Activated B cell treated with CpG ODN at 0.5 μM for 24 hours (primary cell): ENCODE measurements at regions not wholly inside any gene's neighbourhood (a gene's known extent, or its start where the extent isn't known, plus 50 kb on each side); places are given as distances from the start of the nearest gene placed in this dataset.

ENCODE experiments used
- ATAC-seq: fragments of 200-7000 bp; cut with Tn5 transposase; one replicate; pipeline ENCODE4 v1.10.0; 2021; ENCODE audit warnings: low read depth, mild to moderate bottlenecking, moderate library complexity
- CTCF ChIA-PET: fragments of 350-600 bp; sonication (Branson Sonifier 250); formaldehyde crosslinking; loops from one replicate; lab custom pipeline; 2021; ENCODE audit warnings: antibody characterized with exemption; lab: Charles Lee
- POLR2A ChIA-PET: fragments of 350-600 bp; sonication (Branson Sonifier 250); formaldehyde crosslinking; loops from one replicate; lab custom pipeline; 2021; ENCODE audit warnings: antibody characterized with exemption; lab: Charles Lee
- DNase-seq: peaks from one replicate; pipeline ENCODE4 v3.0.0; 2022
- H3K27ac Mint-ChIP-seq: one replicate; pipeline ENCODE4 v1.8.0; 2020; ENCODE audit warnings: mixed read lengths
- H3K27me3 Mint-ChIP-seq: one replicate; pipeline ENCODE4 v1.8.0; 2021; ENCODE audit warnings: mixed read lengths
- H3K36me3 Mint-ChIP-seq: one replicate; pipeline ENCODE4 v1.8.0; 2021; ENCODE audit warnings: low read depth, mixed read lengths
- H3K4me1 Mint-ChIP-seq: one replicate; pipeline ENCODE4 v1.8.0; 2021; ENCODE audit warnings: mixed read lengths
- H3K4me3 Mint-ChIP-seq: one replicate; pipeline ENCODE4 v1.8.0; 2020; ENCODE audit warnings: mild to moderate bottlenecking, mixed read lengths
- H3K9me3 Mint-ChIP-seq: one replicate; pipeline ENCODE4 v1.8.0; 2020; ENCODE audit warnings: mixed read lengths
- intact Hi-C: fragments of 100-400 bp; cut with micrococcal nuclease; formaldehyde crosslinking; loops from one replicate; pipeline ENCODE4 v1.15.1; 2024
- TF ChIP-seq, protein P1 (sequence below): fragments of 200-600 bp; IDR thresholded peaks from one replicate; pipeline ENCODE4 v1.8.0; 2022; ENCODE audit warnings: antibody characterized with exemption, mild to moderate bottlenecking

DNA sequence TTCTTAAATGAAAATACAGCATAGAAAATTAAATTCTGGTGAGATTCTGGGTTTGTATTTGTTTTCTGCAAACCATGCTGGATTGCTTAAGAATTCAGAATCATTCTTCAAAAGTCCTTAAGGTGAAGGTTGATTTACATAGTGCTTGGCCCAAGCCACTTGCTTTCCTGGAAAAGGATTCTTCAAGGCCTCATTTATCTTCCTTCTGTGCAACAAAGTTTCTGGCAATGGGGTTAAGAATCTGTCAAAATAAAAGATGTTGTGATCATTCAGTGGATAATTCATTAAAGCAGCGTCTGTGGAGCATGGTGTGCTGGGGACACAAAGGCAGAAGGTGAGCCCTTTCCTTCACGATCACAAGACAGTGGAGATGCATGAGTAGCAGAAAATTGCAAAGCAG is 351.9 kb downstream of the GALR1 start:
- intact Hi-C loops = no loop called here
- POLR2A ChIA-PET = no interaction called here
- no peak overlapping the region for H3K4me3 Mint-ChIP-seq
- no peak for DNase-seq
- peaks cover 1% of the 10 kb centered on the region for H3K27me3 Mint-ChIP-seq
- TF ChIP-seq, protein P1, sequence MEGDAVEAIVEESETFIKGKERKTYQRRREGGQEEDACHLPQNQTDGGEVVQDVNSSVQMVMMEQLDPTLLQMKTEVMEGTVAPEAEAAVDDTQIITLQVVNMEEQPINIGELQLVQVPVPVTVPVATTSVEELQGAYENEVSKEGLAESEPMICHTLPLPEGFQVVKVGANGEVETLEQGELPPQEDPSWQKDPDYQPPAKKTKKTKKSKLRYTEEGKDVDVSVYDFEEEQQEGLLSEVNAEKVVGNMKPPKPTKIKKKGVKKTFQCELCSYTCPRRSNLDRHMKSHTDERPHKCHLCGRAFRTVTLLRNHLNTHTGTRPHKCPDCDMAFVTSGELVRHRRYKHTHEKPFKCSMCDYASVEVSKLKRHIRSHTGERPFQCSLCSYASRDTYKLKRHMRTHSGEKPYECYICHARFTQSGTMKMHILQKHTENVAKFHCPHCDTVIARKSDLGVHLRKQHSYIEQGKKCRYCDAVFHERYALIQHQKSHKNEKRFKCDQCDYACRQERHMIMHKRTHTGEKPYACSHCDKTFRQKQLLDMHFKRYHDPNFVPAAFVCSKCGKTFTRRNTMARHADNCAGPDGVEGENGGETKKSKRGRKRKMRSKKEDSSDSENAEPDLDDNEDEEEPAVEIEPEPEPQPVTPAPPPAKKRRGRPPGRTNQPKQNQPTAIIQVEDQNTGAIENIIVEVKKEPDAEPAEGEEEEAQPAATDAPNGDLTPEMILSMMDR = no peak
- no peak for ATAC-seq
- CTCF ChIA-PET = no interaction called here
- H3K36me3 Mint-ChIP-seq = no peaks in the 10 kb centered on the region
- H3K27ac Mint-ChIP-seq = no peak overlapping the region
- no peaks in the 10 kb centered on the region for H3K9me3 Mint-ChIP-seq
- H3K4me1 Mint-ChIP-seq = no peaks in the 10 kb centered on the region

- H3K4me3 Mint-ChIP-seq = no peak overlapping the region
- H3K36me3 Mint-ChIP-seq = no peaks in the 10 kb centered on the region
- ATAC-seq (no peak), DNase-seq (no peak)
- TF ChIP-seq, protein P1 = no peak
- no peaks in the 10 kb centered on the region for H3K4me1 Mint-ChIP-seq
- ChIA-PET POLR2A (no interaction called here), CTCF (no interaction called here)
- H3K27me3 Mint-ChIP-seq = peaks cover 4% of the 10 kb centered on the region
- no peak overlapping the region for H3K27ac Mint-ChIP-seq
- H3K9me3 Mint-ChIP-seq = no peaks in the 10 kb centered on the region
- intact Hi-C loops = no loop called here
Observed at GRCh38 chr18:77607087-77607486, 357.4 kb downstream of the GALR1 start.

- POLR2A ChIA-PET = no interaction called here
- DNase-seq (no peak), ATAC-seq (no peak)
- Mint-ChIP-seq H3K27ac (no peak overlapping the region), H3K4me1 (no peaks in the 10 kb centered on the region), H3K36me3 (no peaks in the 10 kb centered on the region), H3K4me3 (no peak overlapping the region), H3K9me3 (no peaks in the 10 kb centered on the region), H3K27me3 (peaks cover 6% of the 10 kb centered on the region)
- CTCF ChIA-PET = no interaction called here
- TF ChIP-seq, protein P1 = no peak
- intact Hi-C loops = no loop called here
Observed at GRCh38 chr18:77608807-77609206, 359.2 kb downstream of the GALR1 start.

- no peak for ATAC-seq
- no peak for DNase-seq
- no peak overlapping the region for H3K4me3 Mint-ChIP-seq
- no peaks in the 10 kb centered on the region for H3K36me3 Mint-ChIP-seq
- no peaks in the 10 kb centered on the region for H3K9me3 Mint-ChIP-seq
- peaks cover 2% of the 10 kb centered on the region for H3K27me3 Mint-ChIP-seq
- POLR2A ChIA-PET = no interaction called here
- CTCF ChIA-PET = no interaction called here
- TF ChIP-seq, protein P1 = no peak
- H3K4me1 Mint-ChIP-seq = peaks cover 4% of the 10 kb centered on the region
- intact Hi-C loops = no loop called here
- H3K27ac Mint-ChIP-seq = no peak overlapping the region
Observed at GRCh38 chr18:77617694-77618093, 368.0 kb downstream of the GALR1 start.

- no peak for DNase-seq
- Mint-ChIP-seq H3K27ac (no peak overlapping the region), H3K27me3 (no peaks in the 10 kb centered on the region), H3K36me3 (no peaks in the 10 kb centered on the region), H3K9me3 (no peaks in the 10 kb centered on the region), H3K4me3 (no peak overlapping the region), H3K4me1 (peaks cover 4% of the 10 kb centered on the region)
- ChIA-PET POLR2A (no interaction called here), CTCF (no interaction called here)
- intact Hi-C loops = no loop called here
- ATAC-seq = no peak
- TF ChIP-seq, protein P1 = no peak
Observed at GRCh38 chr18:77619525-77619924, 369.9 kb downstream of the GALR1 start.
